ENCODE measurements at regions not wholly inside any gene's neighbourhood (a gene's known extent, or its start where the extent isn't known, plus 50 kb on each side); places are given as distances from the start of the nearest gene placed in this dataset.

- TF ChIP-seq, protein P1, sequence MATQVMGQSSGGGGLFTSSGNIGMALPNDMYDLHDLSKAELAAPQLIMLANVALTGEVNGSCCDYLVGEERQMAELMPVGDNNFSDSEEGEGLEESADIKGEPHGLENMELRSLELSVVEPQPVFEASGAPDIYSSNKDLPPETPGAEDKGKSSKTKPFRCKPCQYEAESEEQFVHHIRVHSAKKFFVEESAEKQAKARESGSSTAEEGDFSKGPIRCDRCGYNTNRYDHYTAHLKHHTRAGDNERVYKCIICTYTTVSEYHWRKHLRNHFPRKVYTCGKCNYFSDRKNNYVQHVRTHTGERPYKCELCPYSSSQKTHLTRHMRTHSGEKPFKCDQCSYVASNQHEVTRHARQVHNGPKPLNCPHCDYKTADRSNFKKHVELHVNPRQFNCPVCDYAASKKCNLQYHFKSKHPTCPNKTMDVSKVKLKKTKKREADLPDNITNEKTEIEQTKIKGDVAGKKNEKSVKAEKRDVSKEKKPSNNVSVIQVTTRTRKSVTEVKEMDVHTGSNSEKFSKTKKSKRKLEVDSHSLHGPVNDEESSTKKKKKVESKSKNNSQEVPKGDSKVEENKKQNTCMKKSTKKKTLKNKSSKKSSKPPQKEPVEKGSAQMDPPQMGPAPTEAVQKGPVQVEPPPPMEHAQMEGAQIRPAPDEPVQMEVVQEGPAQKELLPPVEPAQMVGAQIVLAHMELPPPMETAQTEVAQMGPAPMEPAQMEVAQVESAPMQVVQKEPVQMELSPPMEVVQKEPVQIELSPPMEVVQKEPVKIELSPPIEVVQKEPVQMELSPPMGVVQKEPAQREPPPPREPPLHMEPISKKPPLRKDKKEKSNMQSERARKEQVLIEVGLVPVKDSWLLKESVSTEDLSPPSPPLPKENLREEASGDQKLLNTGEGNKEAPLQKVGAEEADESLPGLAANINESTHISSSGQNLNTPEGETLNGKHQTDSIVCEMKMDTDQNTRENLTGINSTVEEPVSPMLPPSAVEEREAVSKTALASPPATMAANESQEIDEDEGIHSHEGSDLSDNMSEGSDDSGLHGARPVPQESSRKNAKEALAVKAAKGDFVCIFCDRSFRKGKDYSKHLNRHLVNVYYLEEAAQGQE (IDR thresholded peaks at IDR 0.05; ENCODE audit: unreplicated experiment): no peak
- no peak for TF ChIP-seq ZNF331 (CRISPR knock-in tag; IDR thresholded peaks at IDR 0.05; ENCODE audit: low read depth)
- TF ChIP-seq, protein P2, sequence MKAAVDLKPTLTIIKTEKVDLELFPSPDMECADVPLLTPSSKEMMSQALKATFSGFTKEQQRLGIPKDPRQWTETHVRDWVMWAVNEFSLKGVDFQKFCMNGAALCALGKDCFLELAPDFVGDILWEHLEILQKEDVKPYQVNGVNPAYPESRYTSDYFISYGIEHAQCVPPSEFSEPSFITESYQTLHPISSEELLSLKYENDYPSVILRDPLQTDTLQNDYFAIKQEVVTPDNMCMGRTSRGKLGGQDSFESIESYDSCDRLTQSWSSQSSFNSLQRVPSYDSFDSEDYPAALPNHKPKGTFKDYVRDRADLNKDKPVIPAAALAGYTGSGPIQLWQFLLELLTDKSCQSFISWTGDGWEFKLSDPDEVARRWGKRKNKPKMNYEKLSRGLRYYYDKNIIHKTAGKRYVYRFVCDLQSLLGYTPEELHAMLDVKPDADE (IDR thresholded peaks at IDR 0.05): no peak
Measured at GRCh38 chr3:64922213-64922612, 234.4 kb upstream of the ADAMTS9 start (continued).

GRCh38 chr3:64921281-64922065 lies 233.7 kb upstream of the ADAMTS9 start:
- Mint-ChIP-seq H3K4me1 (peaks cover 41% of the 10 kb centered on the region), H3K36me3 (ENCODE audit: low read depth) (no peaks in the 10 kb centered on the region), H3K9me3 (no peaks in the 10 kb centered on the region), H3K4me3 (no peak overlapping the region), H3K27ac (no peak overlapping the region), H3K27me3 (ENCODE audit: insufficient read depth, low read depth, poor library complexity) (peaks cover 1% of the 10 kb centered on the region)
- H3K4me1 ChIP-seq (ENCODE audit: insufficient read depth): peaks cover 32% of the 10 kb centered on the region
- no peak overlapping the region for H3K27ac ChIP-seq (ENCODE audit: low read depth)
- no peaks in the 10 kb centered on the region for H3K27me3 ChIP-seq (ENCODE audit: insufficient read depth)
- ATAC-seq (no peak; the same call in 2 of the 3 replicates), DNase-seq (ENCODE audit: low spot score) (no peak)
- no peaks in the 10 kb centered on the region for H4K20me1 ChIP-seq (replicated peaks; ENCODE audit: insufficient read depth)
- H3K4me3 ChIP-seq: no peak overlapping the region
- peaks cover 4% of the 10 kb centered on the region for H3K9me2 ChIP-seq (ENCODE audit: insufficient read depth)
- no peak overlapping the region for H2AFZ ChIP-seq
- H3F3A ChIP-seq (replicated peaks; ENCODE audit: low read depth): no peaks in the 10 kb centered on the region
- no peaks in the 10 kb centered on the region for H3K36me3 ChIP-seq (ENCODE audit: insufficient read depth)
- no peaks in the 10 kb centered on the region for H3K79me2 ChIP-seq (replicated peaks; ENCODE audit: insufficient read depth)
- no peak overlapping the region for H3K4me2 ChIP-seq
- TF ChIP-seq JUNB (IDR thresholded peaks at IDR 0.05; ENCODE audit: unreplicated experiment) (no peak), STAT1 (IDR thresholded peaks at IDR 0.05; ENCODE audit: unreplicated experiment) (no peak), POLR2AphosphoS5 (IDR thresholded peaks at IDR 0.05; ENCODE audit: low read depth) (no peak), CREB1 (CRISPR knock-in tag; IDR thresholded peaks at IDR 0.05; ENCODE audit: low read depth) (no peak), ZNF331 (CRISPR knock-in tag; IDR thresholded peaks at IDR 0.05; ENCODE audit: low read depth) (no peak), EZH2 (IDR thresholded peaks at IDR 0.05; ENCODE audit: low read depth, unreplicated experiment) (no peak)
- TF ChIP-seq, protein P3, sequence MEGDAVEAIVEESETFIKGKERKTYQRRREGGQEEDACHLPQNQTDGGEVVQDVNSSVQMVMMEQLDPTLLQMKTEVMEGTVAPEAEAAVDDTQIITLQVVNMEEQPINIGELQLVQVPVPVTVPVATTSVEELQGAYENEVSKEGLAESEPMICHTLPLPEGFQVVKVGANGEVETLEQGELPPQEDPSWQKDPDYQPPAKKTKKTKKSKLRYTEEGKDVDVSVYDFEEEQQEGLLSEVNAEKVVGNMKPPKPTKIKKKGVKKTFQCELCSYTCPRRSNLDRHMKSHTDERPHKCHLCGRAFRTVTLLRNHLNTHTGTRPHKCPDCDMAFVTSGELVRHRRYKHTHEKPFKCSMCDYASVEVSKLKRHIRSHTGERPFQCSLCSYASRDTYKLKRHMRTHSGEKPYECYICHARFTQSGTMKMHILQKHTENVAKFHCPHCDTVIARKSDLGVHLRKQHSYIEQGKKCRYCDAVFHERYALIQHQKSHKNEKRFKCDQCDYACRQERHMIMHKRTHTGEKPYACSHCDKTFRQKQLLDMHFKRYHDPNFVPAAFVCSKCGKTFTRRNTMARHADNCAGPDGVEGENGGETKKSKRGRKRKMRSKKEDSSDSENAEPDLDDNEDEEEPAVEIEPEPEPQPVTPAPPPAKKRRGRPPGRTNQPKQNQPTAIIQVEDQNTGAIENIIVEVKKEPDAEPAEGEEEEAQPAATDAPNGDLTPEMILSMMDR (conservative IDR thresholded peaks at IDR 0.05; ENCODE audit: low read depth in 2 of 2): no peak
- TF ChIP-seq, protein P4, sequence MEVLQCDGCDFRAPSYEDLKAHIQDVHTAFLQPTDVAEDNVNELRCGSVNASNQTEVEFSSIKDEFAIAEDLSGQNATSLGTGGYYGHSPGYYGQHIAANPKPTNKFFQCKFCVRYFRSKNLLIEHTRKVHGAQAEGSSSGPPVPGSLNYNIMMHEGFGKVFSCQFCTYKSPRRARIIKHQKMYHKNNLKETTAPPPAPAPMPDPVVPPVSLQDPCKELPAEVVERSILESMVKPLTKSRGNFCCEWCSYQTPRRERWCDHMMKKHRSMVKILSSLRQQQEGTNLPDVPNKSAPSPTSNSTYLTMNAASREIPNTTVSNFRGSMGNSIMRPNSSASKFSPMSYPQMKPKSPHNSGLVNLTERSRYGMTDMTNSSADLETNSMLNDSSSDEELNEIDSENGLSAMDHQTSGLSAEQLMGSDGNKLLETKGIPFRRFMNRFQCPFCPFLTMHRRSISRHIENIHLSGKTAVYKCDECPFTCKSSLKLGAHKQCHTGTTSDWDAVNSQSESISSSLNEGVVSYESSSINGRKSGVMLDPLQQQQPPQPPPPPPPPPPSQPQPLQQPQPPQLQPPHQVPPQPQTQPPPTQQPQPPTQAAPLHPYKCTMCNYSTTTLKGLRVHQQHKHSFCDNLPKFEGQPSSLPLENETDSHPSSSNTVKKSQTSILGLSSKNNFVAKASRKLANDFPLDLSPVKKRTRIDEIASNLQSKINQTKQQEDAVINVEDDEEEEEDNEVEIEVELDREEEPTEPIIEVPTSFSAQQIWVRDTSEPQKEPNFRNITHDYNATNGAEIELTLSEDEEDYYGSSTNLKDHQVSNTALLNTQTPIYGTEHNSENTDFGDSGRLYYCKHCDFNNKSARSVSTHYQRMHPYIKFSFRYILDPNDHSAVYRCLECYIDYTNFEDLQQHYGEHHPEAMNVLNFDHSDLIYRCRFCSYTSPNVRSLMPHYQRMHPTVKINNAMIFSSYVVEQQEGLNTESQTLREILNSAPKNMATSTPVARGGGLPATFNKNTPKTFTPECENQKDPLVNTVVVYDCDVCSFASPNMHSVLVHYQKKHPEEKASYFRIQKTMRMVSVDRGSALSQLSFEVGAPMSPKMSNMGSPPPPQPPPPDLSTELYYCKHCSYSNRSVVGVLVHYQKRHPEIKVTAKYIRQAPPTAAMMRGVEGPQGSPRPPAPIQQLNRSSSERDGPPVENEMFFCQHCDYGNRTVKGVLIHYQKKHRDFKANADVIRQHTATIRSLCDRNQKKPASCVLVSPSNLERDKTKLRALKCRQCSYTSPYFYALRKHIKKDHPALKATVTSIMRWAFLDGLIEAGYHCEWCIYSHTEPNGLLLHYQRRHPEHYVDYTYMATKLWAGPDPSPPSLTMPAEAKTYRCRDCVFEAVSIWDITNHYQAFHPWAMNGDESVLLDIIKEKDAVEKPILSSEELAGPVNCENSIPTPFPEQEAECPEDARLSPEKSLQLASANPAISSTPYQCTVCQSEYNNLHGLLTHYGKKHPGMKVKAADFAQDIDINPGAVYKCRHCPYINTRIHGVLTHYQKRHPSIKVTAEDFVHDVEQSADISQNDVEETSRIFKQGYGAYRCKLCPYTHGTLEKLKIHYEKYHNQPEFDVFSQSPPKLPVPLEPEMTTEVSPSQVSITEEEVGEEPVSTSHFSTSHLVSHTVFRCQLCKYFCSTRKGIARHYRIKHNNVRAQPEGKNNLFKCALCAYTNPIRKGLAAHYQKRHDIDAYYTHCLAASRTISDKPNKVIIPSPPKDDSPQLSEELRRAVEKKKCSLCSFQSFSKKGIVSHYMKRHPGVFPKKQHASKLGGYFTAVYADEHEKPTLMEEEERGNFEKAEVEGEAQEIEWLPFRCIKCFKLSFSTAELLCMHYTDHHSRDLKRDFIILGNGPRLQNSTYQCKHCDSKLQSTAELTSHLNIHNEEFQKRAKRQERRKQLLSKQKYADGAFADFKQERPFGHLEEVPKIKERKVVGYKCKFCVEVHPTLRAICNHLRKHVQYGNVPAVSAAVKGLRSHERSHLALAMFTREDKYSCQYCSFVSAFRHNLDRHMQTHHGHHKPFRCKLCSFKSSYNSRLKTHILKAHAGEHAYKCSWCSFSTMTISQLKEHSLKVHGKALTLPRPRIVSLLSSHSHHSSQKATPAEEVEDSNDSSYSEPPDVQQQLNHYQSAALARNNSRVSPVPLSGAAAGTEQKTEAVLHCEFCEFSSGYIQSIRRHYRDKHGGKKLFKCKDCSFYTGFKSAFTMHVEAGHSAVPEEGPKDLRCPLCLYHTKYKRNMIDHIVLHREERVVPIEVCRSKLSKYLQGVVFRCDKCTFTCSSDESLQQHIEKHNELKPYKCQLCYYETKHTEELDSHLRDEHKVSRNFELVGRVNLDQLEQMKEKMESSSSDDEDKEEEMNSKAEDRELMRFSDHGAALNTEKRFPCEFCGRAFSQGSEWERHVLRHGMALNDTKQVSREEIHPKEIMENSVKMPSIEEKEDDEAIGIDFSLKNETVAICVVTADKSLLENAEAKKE (CRISPR knock-in tag; IDR thresholded peaks at IDR 0.05): no peak
- TF ChIP-seq, protein P2 (IDR thresholded peaks at IDR 0.05): no peak
